Muscle of arm (tissue), 1 donor: ENCODE measurements at regions not wholly inside any gene's neighbourhood (a gene's known extent, or its start where the extent isn't known, plus 50 kb on each side); places are given as distances from the start of the nearest gene placed in this dataset.

ENCODE experiments used
- DNase-seq: peaks from one replicate; pipeline ENCODE4 v3.0.0-alpha.2; 2013

- no peak for DNase-seq
Observed at GRCh38 chr2:128774320-128775216, 455.9 kb upstream of the HS6ST1 start.

DNA sequence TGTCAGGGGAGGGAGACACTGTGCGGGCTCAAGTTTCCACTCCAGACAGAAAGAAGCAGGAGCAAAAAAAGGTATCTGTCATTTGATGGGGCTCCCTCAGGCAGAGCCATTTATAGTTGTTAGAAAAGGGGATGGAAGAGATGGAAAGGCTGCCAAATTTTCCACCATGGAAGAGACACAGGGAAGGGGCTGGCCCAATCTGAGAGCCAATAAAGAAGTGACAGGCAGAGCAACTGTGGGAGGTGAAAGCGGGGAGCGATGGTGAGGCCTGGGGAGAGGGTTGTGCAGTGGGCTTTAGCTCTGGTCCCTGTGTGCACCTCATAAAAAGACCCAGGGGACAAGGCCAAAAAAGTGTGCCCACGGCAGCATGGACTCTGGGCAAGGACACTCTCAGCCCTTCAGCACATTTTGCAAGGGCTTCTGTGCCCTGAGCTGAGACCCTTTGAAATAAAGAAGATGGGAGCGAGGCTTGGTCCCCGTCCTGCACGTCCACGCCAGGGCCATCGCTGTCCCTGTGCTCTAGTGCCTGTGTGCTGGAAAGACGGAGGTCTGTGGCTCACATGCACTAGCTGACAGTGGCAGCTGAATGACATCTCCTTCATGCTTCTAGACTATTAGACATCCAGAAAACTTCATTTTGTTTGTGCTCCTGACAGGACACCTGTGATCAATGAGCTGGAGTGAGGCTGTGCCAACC lies 456.7 kb upstream of the HS6ST1 start:
- no peak for DNase-seq

GRCh38 chr2:128775914-128776285 lies 457.2 kb upstream of the HS6ST1 start:
- no peak for DNase-seq

DNA sequence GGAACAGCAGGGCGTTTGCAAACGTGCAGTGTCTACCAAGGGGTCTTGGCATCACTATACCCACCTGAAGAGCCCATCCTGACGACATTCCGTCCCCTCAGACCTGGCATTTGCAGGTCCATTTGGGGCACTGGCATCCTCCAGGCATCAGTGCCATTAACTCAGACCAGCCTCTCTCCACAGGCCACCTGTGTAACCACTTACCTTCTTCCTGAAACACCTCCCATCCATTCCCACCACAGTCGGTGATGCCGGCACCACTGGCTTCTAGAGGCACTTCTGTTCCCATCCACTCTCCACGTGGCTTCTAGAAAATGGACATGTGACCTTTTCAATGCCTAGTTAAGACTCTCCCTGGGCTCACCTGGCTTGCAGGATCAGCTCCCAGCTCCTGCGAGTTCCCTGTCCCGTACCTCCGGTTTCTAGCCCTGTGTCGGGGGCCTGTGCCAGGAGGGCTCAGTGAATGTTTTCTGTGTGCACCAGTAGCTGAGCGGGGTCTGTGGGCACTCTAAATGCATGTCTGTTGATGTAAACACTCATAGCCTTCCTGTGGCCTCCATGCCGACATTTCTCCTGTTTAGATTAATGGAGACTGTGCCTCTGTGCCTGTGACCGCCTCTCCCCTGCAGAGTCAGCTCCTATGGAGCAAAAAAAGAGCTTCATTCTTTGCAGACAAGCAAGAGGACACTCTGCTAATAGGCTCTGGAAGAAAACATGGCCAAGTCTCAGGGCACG lies 458.0 kb upstream of the HS6ST1 start:
- no peak for DNase-seq

- DNase-seq = no peak
Observed at GRCh38 chr2:128777196-128778035, 458.7 kb upstream of the HS6ST1 start.

GRCh38 chr2:128778843-128779242 lies 460.2 kb upstream of the HS6ST1 start:
- no peak for DNase-seq

DNA sequence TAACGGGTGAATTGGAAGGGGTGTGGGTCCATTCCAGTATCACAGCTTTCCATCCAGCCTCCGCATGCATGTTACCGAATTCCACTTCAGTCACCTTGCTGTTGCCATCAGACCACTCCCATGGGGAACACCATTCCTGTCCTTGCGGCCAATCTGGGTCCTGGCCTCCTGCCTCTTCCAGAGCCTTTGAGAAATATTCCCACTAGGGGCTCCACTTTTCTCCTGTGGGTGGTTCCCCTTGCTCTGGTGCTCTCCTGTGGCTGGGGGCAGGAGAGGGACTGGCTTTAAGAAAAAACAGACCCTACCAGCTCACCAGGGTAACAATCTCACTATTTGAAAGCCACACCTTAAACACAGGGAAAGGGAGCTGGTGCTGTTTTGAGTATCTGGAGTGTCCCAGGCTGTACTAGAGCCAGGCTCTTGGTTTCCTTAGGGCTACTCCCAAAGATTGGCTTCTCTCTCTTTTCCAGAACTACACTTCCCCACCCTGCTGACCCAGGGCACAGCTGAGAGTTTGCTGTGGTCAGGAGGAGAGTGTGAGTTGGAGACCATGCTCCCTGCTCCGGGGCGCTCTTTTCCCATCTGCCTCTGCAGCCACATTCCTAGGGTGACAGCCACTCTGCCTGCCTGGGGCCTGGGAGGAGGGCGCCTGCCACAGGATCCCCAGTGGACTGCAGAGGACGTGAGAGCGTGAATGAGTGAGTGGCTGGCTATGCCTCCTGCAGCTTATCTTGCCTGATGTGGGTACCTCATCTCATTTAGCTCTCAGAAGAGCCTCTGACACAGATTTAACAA lies 460.8 kb upstream of the HS6ST1 start:
- DNase-seq = no peak

DNA sequence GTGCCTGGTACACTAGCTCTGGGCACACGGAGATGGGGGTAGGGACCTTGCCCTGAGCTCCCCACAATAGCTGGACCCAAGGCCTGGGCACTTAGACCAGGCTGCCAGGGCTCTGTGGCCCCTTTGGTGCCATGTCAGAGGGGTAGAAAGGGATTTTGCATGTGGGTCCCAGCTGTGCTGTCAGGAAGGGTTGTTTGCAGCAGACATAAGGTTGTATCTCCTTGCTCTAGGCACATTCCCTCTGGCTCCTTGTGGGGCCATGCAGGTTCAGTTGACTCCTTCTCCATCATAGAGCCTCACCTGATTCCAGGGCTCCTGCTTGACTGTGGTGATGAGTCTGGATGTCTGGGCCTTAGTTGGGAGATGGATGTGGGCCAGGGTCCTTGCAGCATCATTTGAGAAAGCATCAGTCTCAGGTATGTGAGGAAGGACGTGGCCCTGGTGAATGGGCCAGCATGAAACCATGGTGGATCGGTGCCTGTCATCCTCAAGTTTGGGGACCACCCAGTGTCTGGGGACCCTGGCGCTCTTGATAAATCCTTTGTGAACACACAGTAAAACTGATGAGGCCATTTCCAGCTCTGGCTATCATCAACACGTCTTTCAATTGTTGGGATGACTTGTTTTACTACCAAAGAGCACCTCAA lies 461.9 kb upstream of the HS6ST1 start:
- no peak for DNase-seq

DNA sequence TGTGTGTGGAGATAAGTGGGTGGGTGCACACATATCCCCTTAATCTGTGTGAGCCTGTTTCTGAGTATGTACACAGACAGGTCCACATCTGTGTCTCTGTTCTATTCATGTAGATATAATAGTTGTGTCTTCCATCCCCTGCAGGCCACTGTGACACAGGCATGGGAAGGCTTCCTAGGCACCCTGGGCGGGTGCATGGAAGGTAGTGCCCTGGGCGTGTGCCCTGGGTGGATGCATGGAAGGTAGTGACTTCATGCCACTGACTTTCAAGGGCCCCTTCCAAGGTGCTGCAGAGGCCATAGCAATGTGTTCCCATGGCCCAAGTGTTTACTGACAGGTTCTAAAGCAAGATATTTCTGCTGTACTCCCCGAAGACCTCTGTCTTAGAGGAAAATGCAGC lies 462.5 kb upstream of the HS6ST1 start:
- no peak for DNase-seq

DNA sequence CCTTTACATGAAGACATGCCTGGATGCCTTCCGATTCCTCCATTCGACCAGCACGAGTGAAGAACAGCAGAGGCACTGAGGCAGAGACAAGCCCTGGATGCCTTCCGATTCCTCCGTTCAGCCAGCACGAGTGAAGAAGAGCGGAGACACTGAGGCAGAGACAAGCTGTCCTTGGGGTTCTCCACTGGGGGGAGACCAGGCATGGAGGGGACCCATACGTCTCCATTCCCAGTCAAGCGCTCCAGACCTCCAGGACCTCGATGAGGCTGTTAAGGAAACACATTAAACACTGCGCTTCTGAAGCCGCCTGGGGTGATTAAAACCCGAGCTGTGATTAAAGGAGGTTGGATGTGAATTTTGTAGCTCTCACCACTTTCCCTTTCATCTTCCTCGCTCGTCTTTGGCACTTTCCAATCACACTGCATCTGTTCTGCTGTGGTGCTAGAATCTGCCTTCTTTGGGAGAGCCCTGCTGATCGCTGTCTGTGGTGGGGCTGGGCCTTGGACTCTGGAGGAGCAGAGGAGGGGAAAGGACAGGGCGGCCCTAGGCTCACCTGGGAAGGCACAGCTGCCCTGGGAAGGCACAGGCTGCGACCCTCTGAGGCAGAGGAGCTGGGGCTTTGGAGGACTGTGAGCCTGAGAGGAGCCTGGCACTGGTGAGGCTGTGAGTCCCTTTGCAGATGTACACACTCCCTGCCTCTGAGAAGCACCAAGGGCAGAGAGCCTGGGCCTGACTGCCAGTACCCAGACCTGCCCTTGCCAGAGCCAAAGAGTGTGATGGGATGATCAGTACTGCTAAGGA lies 463.1 kb upstream of the HS6ST1 start:
- DNase-seq = no peak

GRCh38 chr2:128782411-128783192 lies 463.9 kb upstream of the HS6ST1 start:
- DNase-seq = no peak

DNA sequence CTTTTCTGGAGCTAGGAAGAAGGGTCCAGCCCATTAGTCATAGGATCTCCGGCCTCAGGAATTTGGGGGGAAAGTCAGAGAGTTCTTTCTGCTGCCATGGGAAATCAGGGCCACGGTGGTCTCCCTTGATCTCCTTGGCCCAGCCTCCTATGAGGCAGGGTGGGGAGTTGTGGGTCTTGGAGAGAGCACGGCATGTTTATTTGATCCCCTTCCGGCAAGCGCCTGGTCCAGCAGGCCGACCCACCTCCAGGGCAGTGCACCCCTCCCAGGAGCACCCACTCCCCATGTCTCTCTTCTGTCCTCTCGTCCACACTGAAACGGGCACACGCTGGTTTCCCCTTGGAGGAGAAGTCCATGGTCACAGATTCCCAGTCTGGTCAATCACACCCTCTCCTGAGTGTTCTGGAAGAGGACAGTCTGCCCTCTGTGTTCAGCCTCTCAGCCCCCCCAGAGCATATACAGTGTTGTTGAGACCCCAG lies 464.6 kb upstream of the HS6ST1 start:
- no peak for DNase-seq

DNA sequence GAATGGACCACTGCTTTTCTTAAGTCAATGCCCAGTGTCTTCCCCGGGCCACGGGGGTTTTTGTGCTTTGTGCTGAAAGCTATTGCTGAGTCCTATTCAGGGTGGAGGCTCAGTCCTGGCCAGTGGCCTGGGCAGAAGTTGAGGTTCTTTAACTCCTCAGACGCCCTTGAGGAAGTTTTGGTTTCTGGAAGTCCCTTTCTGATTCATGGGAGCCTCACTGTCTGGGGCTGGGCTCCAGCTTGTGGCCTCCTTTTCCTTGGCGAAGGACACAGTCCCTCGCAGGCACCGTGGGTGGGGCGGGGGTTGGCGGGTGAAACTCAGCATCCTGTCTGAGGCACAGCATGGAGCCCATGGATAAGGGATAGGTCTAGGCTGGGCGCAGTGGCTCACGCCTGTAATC lies 465.2 kb upstream of the HS6ST1 start:
- no peak for DNase-seq

GRCh38 chr2:128784626-128785306 lies 466.1 kb upstream of the HS6ST1 start:
- no peak for DNase-seq

- DNase-seq = no peak
Observed at GRCh38 chr2:128786316-128786715, 467.6 kb upstream of the HS6ST1 start.

- no peak for DNase-seq
Observed at GRCh38 chr2:128786741-128787478, 468.2 kb upstream of the HS6ST1 start.

DNA sequence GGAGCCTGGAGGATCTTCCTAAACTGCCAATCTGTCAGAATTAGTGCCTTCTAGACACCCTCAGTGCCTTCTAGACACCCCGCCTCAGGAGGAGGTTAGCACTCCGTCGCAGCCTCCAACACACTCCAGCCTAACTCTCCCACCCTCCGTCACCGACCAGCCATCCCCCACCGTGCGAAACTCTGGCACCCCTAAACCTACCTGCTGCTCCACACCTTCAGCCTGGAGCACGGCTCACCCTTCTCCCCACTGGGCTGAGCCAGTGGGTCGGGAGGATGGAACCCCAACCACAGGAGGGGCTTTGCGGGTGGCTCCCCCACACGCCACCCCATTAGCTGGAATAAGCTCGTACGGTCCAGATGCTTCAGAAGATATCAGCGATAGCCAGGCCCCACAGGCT lies 468.9 kb upstream of the HS6ST1 start:
- DNase-seq = no peak
